GOT3 (cell line): ENCODE measurements at regions not wholly inside any gene's neighbourhood (a gene's known extent, or its start where the extent isn't known, plus 50 kb on each side); places are given as distances from the start of the nearest gene placed in this dataset.
"Not testable (repeated sequence)": the region's sequence is repeated elsewhere in the genome, so short reads cannot be mapped to it uniquely, and the experiment has no call there.

Experiments
- DNase-seq: peaks from one replicate; lab custom pipeline; 2025; ENCODE audit warnings: mixed read lengths; lab: John Stamatoyannopoulos, UW

DNA sequence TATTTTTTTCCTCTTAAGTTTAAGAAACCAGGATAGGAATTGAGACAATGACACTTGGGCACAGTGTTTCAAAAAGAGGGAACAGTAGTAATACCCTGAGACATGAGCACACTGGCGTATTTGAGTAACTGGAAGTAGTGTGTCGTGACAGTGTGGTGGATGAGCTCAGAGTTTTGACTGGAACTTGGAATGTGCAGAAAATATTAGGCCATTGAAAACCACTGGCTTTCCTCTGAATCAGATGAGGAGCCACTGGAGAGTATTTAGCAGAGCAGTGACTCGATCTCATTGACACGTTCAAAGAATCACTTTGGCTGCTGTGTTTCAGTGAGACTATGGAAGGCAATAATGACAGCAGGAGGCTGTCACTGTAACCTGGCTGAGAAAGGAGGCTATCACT is 1531.2 kb downstream of the STIM2 start:
- DNase-seq, result no peak

DNA sequence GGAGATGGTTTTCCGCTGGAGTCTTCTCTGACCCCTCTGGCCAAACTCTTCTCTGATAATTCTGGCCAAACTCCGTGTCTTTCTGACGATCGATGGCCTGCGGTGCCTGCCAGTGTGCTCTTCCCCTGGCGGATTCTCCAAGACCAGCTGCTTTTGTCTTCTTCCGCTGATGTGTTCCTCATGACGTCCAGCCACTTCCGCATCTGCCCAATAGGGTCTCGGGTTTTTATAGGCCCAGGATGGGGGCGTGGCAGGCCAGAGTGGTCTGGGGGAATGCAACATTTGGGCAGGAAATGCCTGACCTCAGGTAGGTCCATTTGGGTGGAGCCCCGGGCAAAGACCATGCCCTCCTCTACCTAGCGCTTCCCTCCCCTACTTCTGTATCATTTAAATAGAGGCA is 1542.1 kb downstream of the STIM2 start:
- no peak for DNase-seq

DNA sequence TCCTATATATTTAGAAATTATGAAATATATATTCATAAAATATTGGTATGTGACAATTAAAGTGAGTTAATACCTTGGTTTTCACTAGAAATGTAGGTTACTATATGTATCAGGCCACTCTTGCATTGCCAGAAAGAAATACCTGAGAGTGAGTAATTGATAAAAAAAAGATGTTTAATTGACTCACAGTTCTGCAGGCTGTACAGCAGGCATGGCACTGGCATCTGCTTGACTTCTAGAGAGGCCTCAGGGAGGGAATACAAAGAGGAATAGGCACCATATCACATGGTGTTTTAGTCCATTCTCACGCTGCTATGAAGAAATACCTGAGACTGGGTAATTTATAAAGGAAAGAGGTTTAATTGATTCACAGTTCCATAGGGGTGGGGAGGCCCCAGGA is 1560.6 kb downstream of the STIM2 start:
- DNase-seq, result no peak

DNA sequence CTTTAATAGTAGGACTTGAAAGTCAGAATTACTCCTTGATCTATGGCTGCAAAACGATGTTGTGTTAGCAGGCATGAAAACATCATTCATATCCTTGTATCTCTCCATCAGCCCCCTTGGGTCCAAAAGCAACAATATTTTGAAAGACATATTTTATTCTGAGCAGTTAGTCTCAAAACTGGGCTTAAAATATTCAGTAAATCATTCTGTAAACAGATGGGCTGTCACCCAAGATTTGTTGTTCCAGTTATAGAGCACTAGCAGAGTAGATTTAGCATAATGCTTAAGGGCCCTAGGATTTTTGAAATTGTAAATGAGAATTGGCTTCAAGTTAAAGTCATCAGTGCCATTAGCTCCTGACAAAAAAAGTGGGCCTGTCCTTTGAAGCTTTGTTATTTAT is 1565.6 kb downstream of the STIM2 start:
- no peak for DNase-seq

DNA sequence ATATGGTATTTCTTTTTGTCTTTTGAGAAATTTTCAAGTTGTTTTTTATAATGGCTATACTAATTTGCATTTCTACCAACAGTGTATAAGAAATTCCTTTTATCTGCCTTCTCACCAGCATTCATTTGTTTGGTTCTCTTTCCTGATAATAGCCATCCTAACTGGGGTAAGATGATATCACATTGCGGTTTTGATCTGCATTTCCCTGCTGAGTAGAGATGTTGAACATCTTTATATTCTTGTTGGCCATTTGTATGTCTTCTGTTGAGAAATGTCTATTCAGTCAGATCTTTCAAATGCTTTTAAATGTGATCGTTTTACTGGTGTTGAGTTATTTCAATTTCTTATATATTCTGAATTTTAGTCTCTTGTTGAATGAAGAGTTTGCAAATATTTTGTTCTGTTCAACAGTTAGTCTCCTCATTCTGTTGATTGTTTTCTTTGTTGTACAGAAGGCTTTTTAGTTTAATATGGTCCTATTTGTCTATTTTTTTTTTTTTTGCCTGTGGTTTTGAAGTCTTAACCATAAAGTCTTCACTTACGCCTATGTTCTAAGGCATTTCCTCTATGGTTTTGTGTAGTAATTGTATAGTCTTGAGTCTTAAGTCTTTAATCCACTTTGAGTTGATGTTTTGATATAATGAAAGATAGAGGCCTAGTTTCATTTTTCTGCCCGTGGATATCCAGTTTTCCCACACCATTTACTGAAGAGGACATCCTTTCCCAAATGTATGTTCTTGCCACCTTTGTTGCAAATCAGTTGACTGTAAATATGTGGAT is 1566.9 kb downstream of the STIM2 start:
- DNase-seq, result no peak

DNA sequence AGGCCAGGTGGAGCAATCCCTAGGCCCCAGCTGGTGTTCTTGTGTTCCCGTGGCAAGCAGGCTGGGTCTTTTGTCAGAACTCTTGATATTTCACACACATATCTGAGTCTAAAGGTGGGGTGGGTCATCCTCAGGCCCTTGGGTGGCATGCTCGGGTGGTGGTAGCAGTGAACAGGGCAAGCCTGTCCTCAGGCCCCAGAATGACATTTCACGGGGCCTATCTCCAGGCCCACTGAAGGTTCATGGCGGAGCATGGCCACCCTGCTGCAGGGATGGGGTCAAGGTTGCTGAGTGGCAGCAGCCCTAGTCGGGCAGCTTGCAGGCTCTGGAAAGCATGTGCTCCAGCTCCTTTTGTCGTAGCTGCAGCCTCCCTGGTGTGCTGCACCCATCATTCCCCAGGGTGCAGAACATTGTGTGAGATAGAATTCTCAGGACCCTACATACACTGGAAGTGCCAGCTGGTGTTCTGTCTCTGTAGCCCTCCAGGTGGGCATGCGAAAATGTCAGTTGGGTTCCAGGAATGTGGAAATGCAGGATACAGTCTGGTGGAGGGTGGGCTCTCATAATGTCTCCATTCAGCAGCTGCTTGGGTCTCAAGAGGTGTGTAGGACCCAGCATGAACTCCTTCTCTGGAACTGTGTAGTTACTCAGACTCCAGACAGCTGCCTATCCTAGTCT is 1571.8 kb downstream of the STIM2 start:
- DNase-seq, result no peak

DNA sequence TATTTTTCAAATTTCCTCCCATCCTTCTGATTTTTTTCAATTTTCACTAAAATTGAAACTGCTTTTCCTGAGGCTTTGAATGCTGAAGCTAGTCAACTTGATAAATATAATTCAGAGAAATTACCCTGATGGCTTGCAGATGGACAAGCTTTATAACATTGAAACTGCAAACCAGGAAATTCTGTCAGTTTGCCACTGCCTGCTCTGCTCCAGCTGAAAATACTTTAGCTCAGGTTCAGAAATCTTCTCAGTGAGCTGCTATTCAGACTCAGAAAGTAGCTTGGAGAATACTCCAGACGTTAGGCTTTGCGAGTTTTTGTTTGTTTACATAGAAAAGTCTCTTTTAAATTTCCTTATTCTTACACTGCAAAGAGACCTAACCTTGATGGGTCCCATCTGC is 1574.7 kb downstream of the STIM2 start:
- DNase-seq, result no peak

DNA sequence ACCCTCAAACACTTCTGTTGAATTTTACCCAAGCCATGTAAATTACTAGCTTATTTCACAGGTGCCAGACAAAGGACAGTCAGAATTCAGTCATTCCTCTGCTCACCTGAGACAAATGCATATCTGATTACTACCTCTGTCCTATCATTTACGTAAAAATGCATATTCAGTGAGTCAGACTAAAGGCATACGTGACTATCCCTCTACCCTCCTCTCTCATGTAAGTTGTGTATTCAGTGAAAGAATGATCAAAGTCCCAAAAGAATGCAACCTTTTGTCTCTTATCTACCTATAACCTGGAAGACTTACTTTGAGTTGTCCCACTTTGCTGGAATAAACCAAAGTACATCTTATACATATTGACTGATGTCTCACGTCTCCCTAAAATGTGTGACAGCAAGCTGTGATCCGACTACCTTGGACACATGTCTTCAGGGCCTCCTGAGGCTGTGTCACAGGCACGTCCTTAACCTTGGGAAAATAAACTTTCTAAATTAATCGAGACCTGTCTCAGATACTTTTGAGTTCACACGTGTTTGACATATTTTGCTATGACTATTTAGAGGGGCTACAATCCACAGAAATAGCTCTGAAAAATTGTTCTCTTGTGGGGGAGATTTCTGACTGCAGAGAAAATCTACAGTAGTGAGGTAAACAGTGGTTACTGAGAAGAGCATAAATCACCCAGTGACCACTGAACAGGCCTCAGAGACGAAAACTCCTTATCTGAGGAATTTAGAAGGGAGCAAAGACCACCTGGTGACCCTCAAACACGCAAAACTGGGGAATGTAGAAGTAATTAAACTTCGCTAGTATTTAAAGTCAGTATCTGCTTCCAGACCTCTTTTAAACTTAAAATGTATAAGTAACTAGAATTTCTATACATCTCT is 1575.8 kb downstream of the STIM2 start:
- no peak for DNase-seq

DNA sequence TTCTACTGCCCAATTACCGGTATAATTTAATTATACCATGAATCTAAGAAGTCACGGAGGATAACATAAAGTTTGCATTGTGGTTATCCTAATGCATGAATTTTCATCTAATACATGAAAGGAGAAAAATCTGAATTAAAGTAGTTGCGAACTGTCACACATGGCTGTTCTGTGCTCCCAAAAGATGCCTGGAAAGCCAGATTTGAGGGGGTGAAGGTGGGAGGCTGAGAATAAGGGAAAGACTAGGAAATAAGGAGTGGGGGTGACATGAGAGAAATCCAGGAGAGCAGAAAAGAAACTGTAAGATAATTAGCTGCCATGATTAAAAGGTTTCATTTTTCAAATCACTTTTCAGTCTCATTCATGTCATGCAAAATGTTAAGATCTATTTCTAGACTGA is 1582.7 kb downstream of the STIM2 start:
- no peak for DNase-seq

DNA sequence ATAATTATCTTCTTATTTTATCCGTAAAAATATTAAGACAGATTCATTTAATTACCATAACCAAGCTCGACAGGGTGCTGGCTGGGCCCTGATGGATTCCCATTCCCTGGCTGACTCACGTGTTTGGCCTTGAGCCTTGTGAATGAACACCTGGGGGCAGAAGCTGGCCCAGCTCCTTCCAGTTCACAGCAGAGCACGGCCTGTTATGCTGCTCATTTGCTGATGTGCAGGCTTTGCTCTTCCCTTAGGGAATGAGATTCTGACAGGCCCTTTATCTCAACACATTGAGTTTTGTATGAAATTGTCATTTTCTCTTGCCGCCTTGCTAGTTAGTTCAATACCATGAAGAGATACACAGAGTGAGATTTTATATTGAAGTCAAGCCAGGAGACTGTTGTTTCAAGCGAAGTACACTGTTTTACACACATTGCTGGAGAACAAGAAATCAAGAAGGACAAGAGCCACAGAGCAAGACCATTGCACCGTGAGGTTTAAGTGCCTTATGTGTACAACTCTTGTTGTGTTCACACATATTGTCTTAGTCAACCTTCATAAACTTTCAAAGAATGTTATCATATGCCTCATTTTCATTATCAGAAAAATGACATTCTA is 1583.3 kb downstream of the STIM2 start:
- no peak for DNase-seq

DNA sequence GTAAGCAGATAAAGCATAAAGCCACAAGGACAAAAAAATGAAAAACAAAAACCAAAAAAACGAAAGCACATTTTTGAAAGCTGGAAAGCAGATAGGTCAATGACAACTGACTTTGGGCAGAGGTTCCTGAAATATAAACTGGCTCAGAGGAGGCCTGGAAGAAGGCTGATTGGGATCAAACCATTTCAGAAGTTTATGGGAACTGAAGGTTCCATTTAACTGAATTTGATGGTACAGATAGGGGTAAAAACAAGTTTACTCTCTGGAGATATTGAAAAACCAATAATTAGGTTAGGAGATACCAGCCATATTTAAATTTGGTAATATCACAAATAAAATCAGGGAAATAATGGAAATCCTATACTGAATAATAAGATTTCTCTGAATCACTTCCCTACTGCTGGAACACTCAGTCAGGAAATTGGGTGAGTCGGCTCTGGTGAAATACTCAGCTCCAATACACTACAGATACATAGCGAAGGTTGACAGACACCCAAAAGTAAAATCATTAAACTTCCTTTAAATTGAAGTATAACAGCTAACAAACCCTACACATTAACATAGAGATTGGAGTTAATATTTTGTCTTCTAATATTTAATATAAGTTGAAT is 1584.3 kb downstream of the STIM2 start:
- no peak for DNase-seq

DNA sequence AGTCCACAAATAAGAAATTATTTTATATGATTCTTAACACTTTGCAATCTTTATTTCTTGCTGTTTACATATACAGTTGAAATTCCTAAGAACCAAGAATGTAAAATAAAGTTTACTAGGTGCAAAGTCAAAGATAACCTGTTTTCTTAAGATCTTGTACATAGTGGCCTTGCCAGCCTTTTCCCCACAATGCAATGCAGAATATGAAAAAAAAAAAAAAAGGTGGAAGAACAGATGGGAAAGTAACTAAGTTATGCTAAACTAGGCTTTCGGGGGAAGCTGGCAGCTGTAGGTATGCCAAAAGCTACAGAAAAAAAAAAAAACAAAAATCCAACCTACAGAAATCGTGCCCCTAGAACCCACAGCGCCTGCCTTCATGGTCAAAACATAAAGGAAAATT is 1588.4 kb downstream of the STIM2 start:
- no peak for DNase-seq

DNA sequence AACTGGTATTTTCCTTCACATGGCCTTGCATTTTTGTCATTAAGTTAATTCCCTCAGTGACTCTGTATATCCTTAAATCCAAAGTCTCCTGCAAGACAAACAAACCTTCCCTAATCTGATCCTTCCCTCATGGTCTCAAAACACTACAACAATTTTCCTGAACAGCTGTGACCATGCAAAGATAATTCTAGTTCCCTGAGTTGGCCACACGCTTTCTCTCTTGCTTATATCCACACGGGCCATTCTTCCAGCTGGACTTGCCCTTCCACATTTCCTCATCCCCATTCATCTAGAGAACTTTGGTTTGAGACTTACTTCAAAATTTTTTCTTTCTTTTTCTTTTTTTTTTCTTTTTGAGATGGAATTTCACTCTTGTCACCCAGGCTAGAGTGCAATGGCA is 1590.7 kb downstream of the STIM2 start:
- no peak for DNase-seq

DNA sequence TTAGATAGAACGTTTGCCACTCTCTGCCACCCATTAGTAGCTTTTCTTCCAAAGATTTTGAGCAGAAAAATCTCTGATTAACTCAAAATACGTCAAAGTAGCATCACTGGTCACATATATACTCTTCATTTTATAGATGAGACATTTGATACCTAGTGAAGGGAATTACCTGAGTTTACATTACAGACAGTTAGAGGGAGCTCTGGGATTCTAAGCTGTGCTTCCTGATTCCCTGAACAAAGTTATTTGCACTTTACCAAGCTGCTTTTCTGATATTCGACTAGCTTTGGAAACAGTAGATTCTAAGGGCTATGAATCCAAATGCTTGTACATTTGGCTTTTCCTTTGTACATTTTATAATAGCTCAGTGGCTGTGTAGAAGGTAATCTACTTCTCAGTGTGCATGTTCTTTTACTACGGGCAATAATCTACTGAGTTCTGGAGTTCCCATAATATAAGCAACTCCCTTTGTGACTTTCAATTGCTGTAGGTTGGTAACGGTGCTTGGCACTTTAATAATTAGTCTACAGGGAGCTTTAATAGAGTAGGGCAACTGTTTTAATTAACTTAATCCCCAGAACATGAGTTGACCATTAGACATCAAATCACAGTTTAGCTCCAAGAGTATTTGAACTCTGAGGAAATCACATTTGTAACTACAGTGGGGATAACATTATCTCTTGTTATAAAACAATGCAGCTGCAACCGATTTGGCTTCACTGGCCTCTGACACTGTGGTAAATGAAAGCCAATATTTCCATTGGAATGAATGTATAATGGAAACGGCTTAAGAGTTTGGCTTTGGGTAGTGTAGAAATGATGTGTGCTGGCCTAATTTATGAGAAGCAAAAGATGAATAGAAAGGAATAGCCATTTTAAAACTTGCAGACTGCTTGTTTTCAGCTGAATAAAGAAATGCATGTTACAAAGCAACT is 1602.4 kb downstream of the STIM2 start:
- DNase-seq, result no peak

DNA sequence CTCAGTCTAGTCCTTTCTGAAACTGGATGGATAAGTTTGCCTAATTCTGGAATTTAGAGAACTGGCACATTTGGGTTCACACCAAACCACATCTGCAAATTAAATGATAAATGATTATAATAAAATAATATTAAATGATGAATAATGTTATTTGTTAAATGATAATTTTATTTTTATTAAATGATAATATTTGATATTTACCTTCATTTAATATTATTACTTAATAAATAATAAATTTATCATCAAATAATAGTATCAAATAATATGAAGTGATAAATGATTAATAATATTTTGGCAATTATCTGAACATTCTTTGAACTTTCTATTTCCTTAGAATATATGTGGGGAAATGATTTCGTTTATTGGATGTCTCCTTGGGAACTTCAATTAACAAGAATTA is 1604.2 kb downstream of the STIM2 start:
- DNase-seq, result no peak

DNA sequence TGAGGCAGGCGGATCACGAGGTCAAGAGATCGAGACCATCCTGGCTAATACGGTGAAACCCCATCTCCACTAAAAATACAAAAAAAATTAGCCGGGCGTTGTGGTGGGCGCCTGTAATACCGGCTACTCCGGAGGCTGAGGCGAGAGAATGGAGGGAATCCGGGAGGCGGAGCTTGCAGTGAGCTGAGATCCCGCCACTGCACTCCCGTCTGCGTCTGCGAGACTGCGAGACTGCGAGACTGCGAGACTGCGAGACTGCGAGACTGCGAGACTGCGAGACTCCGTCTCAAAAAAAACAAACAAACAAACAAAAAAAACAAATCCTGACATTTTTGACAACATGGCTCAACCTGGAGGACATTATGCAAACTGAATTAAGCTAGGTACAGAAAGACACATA is 1606.2 kb downstream of the STIM2 start:
- not testable (repeated sequence) for DNase-seq

DNA sequence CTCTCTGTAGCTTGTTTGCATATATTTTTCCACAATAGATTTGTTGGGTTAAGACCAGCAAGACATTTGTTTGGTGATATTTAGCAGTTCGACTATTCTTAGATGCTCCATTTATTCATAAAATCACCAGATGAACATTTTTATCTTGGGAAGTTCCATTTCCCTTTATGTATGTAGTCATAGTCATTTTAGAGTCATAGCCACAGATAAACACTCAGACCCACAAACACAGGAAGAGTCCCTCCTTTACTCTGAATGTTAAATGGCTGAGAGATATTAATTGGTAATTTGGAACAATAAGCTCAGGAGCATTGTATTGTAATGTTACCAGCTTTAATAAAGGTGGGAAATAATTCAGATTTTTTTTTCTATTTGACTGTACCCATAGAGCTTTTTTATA is 1608.7 kb downstream of the STIM2 start:
- DNase-seq, result no peak

DNA sequence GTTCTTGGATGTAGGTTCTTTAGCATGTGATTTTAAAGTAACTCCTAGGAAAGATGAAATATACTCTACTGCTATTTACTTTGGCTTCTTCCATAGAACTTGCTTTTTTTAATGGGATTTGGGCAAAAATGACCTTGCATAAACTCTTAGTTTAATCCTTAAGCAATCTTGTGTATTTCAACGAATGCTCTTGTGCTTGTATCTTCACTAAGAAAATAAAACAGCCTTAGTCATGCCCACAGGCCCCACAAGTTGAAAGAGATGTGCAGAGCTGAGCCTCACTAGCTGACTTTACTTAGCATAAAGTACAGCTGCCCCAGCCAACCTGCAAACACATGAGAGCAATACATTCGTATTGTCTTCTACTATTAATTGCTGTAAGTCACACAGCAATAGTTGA is 1609.2 kb downstream of the STIM2 start:
- DNase-seq, result no peak

DNA sequence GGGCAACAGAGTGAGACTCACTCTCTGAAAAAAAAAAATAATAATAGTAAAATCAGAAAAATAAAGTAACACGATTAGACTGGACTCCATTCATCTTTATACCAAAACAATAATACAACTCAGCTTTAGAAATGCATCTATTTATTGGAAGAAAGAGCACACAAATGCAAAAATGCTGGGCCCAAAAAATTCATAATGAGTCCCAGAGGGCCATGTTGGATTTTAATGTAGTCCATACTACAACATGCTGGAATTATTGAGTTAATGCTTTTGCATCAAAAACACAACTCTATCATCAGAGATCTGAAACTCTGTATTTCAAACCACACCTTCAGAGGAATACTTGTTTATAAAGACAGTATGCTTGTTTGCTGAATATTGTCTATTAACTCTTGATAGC is 1614.7 kb downstream of the STIM2 start:
- no peak for DNase-seq

DNA sequence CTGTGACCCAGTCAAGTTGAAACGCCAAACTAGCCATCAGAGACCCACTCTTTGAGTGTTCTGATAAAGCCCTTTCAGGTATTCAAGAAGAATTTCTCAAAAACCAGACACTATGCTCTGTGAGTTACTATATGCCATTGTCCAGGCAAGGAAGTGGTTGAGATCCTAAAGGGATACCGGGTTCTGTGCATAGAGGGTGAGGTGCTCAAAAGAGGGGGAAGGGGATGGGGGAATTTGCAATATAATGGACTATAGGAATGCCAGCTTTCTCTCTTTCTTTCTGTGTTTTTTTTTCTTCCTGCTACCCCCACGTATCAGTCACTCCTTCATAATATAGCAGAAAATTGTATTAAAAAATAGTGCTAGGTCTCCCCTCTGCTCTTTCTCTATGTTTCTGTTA is 1619.0 kb downstream of the STIM2 start:
- DNase-seq, result no peak

DNA sequence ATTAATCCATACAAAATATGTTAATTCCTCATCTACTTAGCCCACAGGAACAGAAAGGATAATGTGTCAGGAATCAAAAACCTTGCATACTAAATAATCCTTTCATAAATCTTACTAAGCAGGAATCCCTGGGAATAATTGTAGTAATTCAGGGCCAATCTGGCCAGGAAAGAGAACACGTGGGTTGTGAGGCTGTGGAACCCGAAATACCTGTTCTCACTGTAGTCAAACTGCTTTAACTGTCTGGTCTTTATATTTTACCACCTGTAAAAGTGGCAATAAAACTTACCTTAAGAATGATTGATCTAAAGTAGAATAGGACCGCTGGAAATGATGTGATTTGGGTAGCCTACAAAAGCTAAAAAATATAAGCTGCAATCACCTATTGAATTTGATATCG is 1620.9 kb downstream of the STIM2 start:
- no peak for DNase-seq
